ENCODE measurements at regions not wholly inside any gene's neighbourhood (a gene's known extent, or its start where the extent isn't known, plus 50 kb on each side); places are given as distances from the start of the nearest gene placed in this dataset.

DNA sequence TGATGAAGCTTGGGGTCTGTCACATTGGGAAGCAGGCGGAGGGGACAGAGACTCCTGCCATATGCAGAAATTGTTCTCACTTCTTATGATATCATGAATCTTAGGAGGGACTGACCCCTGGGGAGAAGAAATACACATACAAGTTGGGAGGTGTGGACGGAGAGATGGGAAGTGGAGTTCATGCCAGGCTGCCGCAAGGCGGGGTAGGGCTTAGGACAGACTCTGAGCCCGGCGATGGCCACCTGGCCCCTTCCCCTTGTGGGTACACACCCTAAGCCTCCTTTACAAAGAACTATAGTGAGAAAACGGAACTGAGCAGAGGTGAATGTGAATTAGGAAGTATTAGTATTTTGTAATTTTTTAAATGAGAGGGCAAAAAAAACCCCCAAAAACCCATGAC, 177.0 kb upstream of the IRS2 start:
- no peak for DNase-seq
- Histone ChIP-seq H3K79me2 (ENCODE audit: insufficient read depth) (no peaks in the 10 kb centered on the region), H2AFZ (ENCODE audit: low read depth) (no peak overlapping the region), H3K4me1 (ENCODE audit: control insufficient read depth in 1 of 2, insufficient read depth in 2 of 2, low read depth in 1 of 2, low read length in 1 of 2) (no peaks in the 10 kb centered on the region), H4K20me1 (ENCODE audit: insufficient read depth) (no peaks in the 10 kb centered on the region), H3K4me3 (ENCODE audit: low read depth in 2 of 2, low read length in 1 of 2) (no peak overlapping the region), H3F3A (replicated peaks; ENCODE audit: insufficient read depth) (no peaks in the 10 kb centered on the region), H3K27ac (ENCODE audit: low read depth in 2 of 2, low read length in 1 of 2) (no peak overlapping the region), H3K27me3 (ENCODE audit: insufficient read depth) (no peaks in the 10 kb centered on the region), H3K9ac (no peak overlapping the region), H3K9me3 (no peaks in the 10 kb centered on the region), H3K9me2 (no peaks in the 10 kb centered on the region), H3K4me2 (no peak overlapping the region), H3K36me3 (replicated peaks in 1 of 2; ENCODE audit: control insufficient read depth in 1 of 2, insufficient read depth in 2 of 2, low read length in 1 of 2) (no peaks in the 10 kb centered on the region)
- 93% methylated on average over 7 of the region's 7 CpGs for WGBS (ENCODE audit: low lambda C conversion rate)
- POLR2A ChIA-PET, result no interaction called here
- CTCF ChIA-PET, result interaction anchor here (0.9 kb wide), 1 partner anchor 39 kb away, joined by 3 read pairs; no protein-coding TSS in a partner anchor
- TF ChIP-seq POLR2AphosphoS5 (IDR thresholded peaks at IDR 0.05; ENCODE audit: low read depth, low read length) (no peak), TAF1 (IDR thresholded peaks at IDR 0.05; ENCODE audit: borderline replicate concordance, low read depth, low read length) (no peak), YY1 (IDR thresholded peaks at IDR 0.05; ENCODE audit: low read depth) (no peak), EZH2phosphoT487 (IDR thresholded peaks at IDR 0.05; ENCODE audit: borderline replicate concordance, low read depth) (no peak), RFX5 (IDR thresholded peaks at IDR 0.05; ENCODE audit: low read length) (no peak), FOXJ3 (CRISPR knock-in tag; IDR thresholded peaks at IDR 0.05) (no peak)
- TF ChIP-seq, protein P1, sequence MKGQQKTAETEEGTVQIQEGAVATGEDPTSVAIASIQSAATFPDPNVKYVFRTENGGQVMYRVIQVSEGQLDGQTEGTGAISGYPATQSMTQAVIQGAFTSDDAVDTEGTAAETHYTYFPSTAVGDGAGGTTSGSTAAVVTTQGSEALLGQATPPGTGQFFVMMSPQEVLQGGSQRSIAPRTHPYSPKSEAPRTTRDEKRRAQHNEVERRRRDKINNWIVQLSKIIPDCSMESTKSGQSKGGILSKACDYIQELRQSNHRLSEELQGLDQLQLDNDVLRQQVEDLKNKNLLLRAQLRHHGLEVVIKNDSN (IDR thresholded peaks at IDR 0.05; ENCODE audit: borderline replicate concordance, low read depth), result no peak

- H3K36me3 ChIP-seq (replicated peaks in 1 of 2; ENCODE audit: control insufficient read depth in 1 of 2, insufficient read depth in 2 of 2, low read length in 1 of 2), result no peaks in the 10 kb centered on the region
- TF ChIP-seq GABPA (IDR thresholded peaks at IDR 0.05; ENCODE audit: low read depth), result no peak
- no peak for TF ChIP-seq RXRA (IDR thresholded peaks at IDR 0.05; ENCODE audit: borderline replicate concordance, low read depth)
- TF ChIP-seq, protein P2, sequence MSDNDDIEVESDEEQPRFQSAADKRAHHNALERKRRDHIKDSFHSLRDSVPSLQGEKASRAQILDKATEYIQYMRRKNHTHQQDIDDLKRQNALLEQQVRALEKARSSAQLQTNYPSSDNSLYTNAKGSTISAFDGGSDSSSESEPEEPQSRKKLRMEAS (IDR thresholded peaks at IDR 0.05; ENCODE audit: low read depth), result no peak
- TF ChIP-seq RCOR1 (IDR thresholded peaks at IDR 0.05; ENCODE audit: low read length), result no peak
- TF ChIP-seq MXI1 (IDR thresholded peaks at IDR 0.05; ENCODE audit: low read depth, low read length), result no peak
- TF ChIP-seq ELF1 (IDR thresholded peaks at IDR 0.05), result no peak
- no peak for TF ChIP-seq NRF1 (IDR thresholded peaks at IDR 0.05; ENCODE audit: low read depth, low read length)
- TF ChIP-seq, protein P3, sequence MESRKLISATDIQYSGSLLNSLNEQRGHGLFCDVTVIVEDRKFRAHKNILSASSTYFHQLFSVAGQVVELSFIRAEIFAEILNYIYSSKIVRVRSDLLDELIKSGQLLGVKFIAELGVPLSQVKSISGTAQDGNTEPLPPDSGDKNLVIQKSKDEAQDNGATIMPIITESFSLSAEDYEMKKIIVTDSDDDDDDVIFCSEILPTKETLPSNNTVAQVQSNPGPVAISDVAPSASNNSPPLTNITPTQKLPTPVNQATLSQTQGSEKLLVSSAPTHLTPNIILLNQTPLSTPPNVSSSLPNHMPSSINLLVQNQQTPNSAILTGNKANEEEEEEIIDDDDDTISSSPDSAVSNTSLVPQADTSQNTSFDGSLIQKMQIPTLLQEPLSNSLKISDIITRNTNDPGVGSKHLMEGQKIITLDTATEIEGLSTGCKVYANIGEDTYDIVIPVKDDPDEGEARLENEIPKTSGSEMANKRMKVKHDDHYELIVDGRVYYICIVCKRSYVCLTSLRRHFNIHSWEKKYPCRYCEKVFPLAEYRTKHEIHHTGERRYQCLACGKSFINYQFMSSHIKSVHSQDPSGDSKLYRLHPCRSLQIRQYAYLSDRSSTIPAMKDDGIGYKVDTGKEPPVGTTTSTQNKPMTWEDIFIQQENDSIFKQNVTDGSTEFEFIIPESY (IDR thresholded peaks at IDR 0.05; ENCODE audit: borderline replicate concordance, low read depth), result no peak
- H3F3A ChIP-seq (replicated peaks; ENCODE audit: insufficient read depth), result no peaks in the 10 kb centered on the region
- H3K4me1 ChIP-seq (ENCODE audit: control insufficient read depth in 1 of 2, insufficient read depth in 2 of 2, low read depth in 1 of 2, low read length in 1 of 2), result no peaks in the 10 kb centered on the region
- H2AFZ ChIP-seq (ENCODE audit: low read depth), result no peak overlapping the region
- H3K4me2 ChIP-seq, result no peak overlapping the region
- no peaks in the 10 kb centered on the region for H3K79me2 ChIP-seq (ENCODE audit: insufficient read depth)
- H3K4me3 ChIP-seq (ENCODE audit: low read depth in 2 of 2, low read length in 1 of 2), result no peak overlapping the region
- H3K9me3 ChIP-seq, result no peaks in the 10 kb centered on the region
- H3K9me2 ChIP-seq, result no peaks in the 10 kb centered on the region
- CTCF ChIA-PET, result no interaction called here
- no peaks in the 10 kb centered on the region for H4K20me1 ChIP-seq (ENCODE audit: insufficient read depth)
- DNase-seq, result no peak
- WGBS (ENCODE audit: low lambda C conversion rate), result 75% methylated on average over 1 of the region's 1 CpG
- POLR2A ChIA-PET, result no interaction called here
- no peak overlapping the region for H3K9ac ChIP-seq
- H3K27ac ChIP-seq (ENCODE audit: low read depth in 2 of 2, low read length in 1 of 2), result no peak overlapping the region
- no peaks in the 10 kb centered on the region for H3K27me3 ChIP-seq (ENCODE audit: insufficient read depth)
These were observed 173.5 kb upstream of the IRS2 start for GRCh38 chr13:109959903-109960302.
